ENCODE measurements at regions not wholly inside any gene's neighbourhood (a gene's known extent, or its start where the extent isn't known, plus 50 kb on each side); places are given as distances from the start of the nearest gene placed in this dataset.

- no peak for TF ChIP-seq EP300 (IDR thresholded peaks at IDR 0.05)
- TF ChIP-seq CTCF (IDR thresholded peaks at IDR 0.05) = no peak
- TF ChIP-seq POLR2A (IDR thresholded peaks at IDR 0.05) = no peak
- no peak for TF ChIP-seq POLR2AphosphoS5 (IDR thresholded peaks at IDR 0.05)
These were observed 172.7 kb downstream of the SLITRK1 start for GRCh38 chr13:83709426-83710132.

Data from gastroesophageal sphincter (tissue), 3 donors.